ENCODE measurements at regions not wholly inside any gene's neighbourhood (a gene's known extent, or its start where the extent isn't known, plus 50 kb on each side); places are given as distances from the start of the nearest gene placed in this dataset.

DNA sequence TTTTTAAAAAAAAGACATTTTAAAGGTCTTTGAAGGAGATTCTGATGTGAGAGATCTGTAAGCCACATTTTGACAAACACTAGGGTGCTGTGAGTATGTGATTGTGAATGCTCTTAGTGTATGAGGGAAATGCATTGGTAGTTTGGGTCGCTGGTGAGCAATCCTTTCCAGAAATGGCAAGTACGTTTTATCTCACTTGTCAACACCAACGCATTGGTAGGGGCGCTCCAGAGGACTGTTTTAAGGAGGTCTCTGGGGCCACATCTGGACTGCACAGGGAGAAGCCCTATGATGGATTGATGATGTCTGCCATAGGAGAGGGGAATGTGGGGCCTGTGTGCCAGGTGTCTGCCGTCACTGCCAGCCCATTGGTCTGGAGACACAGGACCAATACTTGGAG, 522.6 kb downstream of the BNC2 start:
- no peak for DNase-seq

DNA sequence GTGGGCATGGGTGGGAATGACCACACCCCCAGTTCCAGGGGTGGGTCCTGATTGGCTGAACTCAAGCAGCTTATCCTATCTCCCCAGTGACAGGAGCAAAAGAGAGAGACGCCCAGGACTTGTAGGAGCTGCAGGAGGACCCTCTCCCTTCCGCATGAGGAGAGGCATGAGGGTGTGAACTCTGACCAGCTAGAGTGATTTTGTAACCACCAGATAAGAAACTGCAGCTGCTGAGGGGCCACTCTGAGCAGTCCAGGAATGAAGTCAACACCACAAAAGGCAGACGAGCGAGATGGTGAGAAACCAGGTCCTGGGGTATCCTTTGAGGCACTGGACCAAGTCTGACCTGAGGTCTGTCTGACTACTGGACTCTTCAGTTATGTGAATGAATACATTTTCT, 521.9 kb downstream of the BNC2 start:
- DNase-seq = no peak

DNA sequence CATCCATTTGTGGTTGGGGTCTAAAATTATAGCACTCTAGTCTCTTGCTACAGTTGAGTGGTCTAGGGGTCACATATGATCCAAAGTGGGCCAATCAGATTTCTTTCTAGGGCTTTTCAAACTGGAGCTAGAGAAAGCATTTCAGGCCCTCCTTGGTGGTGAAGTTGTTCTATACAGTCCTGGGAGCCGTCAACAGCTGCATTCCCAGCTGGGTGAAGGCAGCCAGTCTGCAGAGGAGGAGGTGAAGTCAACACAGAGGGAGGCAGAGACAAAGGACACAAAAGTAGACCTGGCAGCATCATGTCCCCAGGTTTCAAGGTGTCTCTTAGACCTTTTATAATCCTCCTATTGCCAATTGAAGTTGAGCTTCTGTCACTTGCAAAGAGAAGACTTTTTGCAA, 518.2 kb downstream of the BNC2 start:
- no peak for DNase-seq

DNA sequence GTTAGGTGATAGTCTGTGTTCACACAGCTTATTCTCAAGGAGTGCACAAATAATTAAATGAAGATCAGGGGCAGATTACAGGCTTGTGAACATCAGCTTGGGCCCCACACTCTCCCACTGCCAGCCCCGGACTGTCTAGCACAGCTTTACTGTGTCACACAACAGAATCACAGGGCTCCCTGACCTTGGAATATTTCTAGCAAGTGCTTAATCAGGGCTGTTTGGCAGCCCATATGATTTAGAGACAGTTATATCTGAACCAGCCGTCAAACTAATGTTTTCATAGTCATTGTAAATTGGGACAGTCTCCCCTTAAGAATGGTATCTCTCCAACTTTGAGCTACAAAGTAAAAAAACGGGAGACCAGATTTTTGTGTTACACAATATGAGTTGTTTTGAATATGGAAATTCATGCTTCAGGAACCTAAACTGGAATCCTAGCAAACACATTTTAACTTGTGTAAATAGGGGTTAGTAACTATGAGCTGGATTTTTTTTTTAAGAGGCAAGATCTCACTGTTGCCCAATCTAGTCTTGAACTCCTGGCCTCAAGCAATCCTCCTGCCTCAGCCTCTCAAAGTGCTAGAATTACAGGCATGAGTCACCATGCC, 517.6 kb downstream of the BNC2 start:
- no peak for DNase-seq

DNA sequence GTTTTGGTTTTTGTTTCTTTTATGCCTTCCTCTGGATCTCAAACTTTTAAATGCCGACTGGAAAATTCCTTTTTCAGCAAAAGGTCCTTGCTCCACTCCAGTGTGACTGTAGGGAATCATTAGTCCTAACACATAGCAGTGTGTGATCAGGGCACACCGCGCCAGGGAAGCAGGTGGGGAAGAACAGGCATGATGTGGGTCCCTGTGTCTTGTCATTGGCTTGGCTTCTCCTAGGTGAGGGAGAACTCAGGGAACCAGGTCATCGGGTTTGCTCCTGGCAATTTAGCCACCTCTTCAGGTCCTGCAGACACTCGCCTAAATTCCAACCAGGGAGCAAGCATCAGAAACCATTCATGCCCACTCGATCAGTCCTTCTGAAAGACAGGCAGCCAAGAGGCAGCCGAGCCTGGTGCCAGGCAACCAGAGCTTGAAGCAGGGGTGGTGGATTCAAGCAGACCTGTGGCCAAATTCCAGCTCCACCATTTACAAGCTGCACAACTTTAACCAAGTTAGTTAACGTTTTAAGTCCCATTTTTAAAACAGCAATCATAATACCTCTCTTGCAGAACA, 514.2 kb downstream of the BNC2 start:
- DNase-seq = no peak

DNA sequence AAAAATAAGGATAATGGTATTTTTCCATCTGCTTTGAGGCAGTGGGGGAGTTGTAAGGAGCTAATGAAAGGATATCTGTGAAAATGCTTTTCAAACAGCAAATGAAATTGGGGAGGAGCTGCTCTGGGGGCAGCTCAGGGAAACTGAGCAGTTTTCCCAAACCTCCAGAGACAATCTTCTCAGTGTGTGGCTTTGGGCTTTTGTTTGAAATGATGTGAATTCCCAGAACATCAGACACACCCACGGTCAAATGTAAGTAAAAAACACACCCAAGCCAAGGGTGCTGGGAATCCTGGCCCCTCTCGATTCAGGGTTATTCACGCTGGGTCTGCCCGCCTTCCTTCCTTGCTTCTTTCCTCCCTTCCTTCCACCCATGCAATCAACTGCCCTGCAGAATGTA, 512.6 kb downstream of the BNC2 start:
- DNase-seq = no peak

DNA sequence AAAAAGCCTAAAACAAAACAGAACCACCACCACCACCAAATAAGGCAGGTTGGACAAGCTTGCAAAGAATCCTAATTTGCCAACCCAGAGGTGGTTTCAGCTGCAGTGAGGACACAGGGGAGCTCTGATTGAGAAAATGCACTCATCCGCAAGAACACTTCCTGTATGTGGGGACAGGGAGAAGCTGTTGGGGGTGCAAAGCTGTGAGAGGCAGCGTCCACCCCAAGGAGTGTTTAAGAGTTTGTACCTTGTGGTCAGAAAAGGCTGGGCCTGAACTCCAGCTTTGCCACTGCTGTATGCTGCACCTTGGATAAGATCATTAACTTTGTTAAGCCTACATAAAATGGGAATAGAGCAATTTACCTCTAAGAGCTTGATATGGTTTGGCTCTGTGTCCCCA, 511.7 kb downstream of the BNC2 start:
- no peak for DNase-seq
